Ovary (tissue), 3 donors: ENCODE measurements at regions not wholly inside any gene's neighbourhood (a gene's known extent, or its start where the extent isn't known, plus 50 kb on each side); places are given as distances from the start of the nearest gene placed in this dataset.

Experiments
- EP300 ChIP-seq: sonication (generic); formaldehyde crosslinking; IDR thresholded peaks from one replicate; pipeline ENCODE4 v1.6.1; 2017; ENCODE audit warnings: antibody characterized with exemption
- POLR2A ChIP-seq: fragments of 450-650 bp; IDR thresholded peaks from one replicate; pipeline ENCODE4 v1.6.1; 2017; ENCODE audit warnings: antibody characterized with exemption, mild to moderate bottlenecking, moderate library complexity
- TF ChIP-seq, protein P1 (sequence below), 3 donors: fragments of 450-650 bp in 2 of 3; fragments of 200-600 bp in 1 of 3; IDR thresholded peaks; one replicate each; pipeline versions ENCODE4 v1.5.1 to v1.8.0; 2016 to 2022; ENCODE audit warnings: antibody characterized with exemption in 3 of 3, mild to moderate bottlenecking in 1 of 3
- donor health status: DM: no; HTN: no; CAD: no.

DNA sequence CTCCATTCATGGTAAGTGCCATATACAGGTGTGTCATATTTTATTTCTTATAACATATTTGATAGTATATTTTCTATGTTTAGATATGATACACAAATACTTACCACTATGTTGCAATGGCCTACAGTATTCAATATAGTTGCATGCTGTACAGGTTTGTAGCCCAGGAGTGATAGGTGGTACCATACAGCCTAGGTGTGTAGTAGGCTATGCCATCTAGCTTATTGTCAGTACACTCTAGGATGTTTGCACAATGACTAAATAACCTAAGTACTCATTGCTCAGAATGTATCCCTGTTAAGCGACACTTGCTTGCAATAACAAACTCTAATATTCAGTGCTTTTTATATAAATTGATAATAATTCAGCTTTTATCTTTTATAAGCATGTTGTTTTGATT is 563.1 kb upstream of the LINC00305 start:
- TF ChIP-seq, protein P1, sequence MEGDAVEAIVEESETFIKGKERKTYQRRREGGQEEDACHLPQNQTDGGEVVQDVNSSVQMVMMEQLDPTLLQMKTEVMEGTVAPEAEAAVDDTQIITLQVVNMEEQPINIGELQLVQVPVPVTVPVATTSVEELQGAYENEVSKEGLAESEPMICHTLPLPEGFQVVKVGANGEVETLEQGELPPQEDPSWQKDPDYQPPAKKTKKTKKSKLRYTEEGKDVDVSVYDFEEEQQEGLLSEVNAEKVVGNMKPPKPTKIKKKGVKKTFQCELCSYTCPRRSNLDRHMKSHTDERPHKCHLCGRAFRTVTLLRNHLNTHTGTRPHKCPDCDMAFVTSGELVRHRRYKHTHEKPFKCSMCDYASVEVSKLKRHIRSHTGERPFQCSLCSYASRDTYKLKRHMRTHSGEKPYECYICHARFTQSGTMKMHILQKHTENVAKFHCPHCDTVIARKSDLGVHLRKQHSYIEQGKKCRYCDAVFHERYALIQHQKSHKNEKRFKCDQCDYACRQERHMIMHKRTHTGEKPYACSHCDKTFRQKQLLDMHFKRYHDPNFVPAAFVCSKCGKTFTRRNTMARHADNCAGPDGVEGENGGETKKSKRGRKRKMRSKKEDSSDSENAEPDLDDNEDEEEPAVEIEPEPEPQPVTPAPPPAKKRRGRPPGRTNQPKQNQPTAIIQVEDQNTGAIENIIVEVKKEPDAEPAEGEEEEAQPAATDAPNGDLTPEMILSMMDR (IDR thresholded peaks at IDR 0.05) = no peak
- no peak for TF ChIP-seq POLR2A
- TF ChIP-seq EP300 = no peak
